ENCODE measurements at regions not wholly inside any gene's neighbourhood (a gene's known extent, or its start where the extent isn't known, plus 50 kb on each side); places are given as distances from the start of the nearest gene placed in this dataset.

DNA sequence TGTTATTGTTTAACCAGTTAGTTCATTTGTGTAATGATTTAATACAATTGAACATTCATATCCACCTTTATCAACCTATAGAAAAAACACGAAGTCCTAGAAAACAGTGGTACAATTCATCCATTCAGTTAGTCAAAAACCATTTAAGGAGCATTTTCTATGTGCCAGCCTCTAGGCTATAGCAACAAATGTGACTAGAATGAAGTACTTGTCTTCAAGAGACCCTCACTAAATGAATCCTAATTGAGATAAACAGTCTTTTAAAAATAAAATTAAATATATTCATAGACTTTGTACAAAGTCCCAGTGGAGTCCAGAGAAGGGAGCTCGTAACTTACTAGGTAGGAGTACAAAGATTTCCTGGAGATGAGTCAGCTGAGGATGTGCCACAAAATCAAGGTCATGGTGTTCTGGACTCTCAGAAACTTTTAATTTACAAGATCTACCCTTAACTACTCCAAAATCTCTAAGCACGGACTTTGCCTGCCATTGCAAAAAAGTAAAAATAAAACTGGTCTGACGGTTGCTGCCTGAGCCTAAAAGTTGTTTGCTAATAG, 430.7 kb upstream of the DCN start:
- Mint-ChIP-seq H3K4me1 (ENCODE audit: low read depth, unreplicated experiment) (peaks cover 23% of the 10 kb centered on the region), H3K4me3 (ENCODE audit: unreplicated experiment) (no peak overlapping the region), H3K27me3 (ENCODE audit: insufficient read depth, unreplicated experiment) (peaks cover 3% of the 10 kb centered on the region), H3K27ac (ENCODE audit: unreplicated experiment) (no peak overlapping the region), H3K9me3 (ENCODE audit: unreplicated experiment) (no peaks in the 10 kb centered on the region), H3K36me3 (ENCODE audit: insufficient read depth, unreplicated experiment) (no peaks in the 10 kb centered on the region)
- Histone ChIP-seq H3K36me3 (ENCODE audit: control insufficient read depth, insufficient read depth, low read length) (no peaks in the 10 kb centered on the region), H3K4me3 (ENCODE audit: low read depth, low read length) (no peak overlapping the region), H3K4me1 (peaks cover 18% of the 10 kb centered on the region), H3K27me3 (replicated peaks; ENCODE audit: control insufficient read depth, insufficient read depth, low read length) (no peaks in the 10 kb centered on the region), H3K9me3 (no peaks in the 10 kb centered on the region)
- DNase-seq: no peak
- no TSS peak for BruUV-seq (replicated peaks)
- ChIA-PET POLR2A (no interaction called here), CTCF (no interaction called here)
- intact Hi-C loops (cut with micrococcal nuclease; ENCODE audit: unreplicated experiment): no loop called here
- TF ChIP-seq, protein P1, sequence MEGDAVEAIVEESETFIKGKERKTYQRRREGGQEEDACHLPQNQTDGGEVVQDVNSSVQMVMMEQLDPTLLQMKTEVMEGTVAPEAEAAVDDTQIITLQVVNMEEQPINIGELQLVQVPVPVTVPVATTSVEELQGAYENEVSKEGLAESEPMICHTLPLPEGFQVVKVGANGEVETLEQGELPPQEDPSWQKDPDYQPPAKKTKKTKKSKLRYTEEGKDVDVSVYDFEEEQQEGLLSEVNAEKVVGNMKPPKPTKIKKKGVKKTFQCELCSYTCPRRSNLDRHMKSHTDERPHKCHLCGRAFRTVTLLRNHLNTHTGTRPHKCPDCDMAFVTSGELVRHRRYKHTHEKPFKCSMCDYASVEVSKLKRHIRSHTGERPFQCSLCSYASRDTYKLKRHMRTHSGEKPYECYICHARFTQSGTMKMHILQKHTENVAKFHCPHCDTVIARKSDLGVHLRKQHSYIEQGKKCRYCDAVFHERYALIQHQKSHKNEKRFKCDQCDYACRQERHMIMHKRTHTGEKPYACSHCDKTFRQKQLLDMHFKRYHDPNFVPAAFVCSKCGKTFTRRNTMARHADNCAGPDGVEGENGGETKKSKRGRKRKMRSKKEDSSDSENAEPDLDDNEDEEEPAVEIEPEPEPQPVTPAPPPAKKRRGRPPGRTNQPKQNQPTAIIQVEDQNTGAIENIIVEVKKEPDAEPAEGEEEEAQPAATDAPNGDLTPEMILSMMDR (IDR thresholded peaks at IDR 0.05; ENCODE audit: insufficient read depth in 1 of 2, low read depth in 1 of 2, low read length in 1 of 2, severe bottlenecking in 1 of 2, unreplicated experiment in 1 of 2): no peak

DNA sequence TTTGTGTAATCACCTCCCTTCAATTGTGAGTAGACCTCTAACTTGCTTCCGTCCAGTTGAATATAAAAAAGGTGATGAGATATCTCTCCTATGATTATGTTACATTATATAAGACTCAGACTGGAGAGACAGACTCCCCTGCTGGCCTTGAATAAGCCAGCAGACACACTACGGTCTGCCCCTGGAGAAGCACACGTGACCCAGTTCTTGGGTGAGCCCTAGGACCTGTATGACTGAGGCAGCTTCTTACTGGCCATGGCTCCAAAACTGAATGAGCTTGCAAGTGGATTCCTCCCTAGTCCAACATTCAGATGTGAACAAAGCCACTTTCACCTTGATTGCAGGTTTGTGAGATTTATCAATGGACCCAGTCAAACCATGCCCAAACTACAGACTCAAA, 427.9 kb upstream of the DCN start:
- H3K27me3 Mint-ChIP-seq (ENCODE audit: insufficient read depth, unreplicated experiment): peaks cover 3% of the 10 kb centered on the region
- Histone ChIP-seq H3K4me1 (peaks cover 13% of the 10 kb centered on the region), H3K4me3 (ENCODE audit: low read depth, low read length) (no peak overlapping the region), H3K27me3 (replicated peaks; ENCODE audit: control insufficient read depth, insufficient read depth, low read length) (no peaks in the 10 kb centered on the region), H3K36me3 (ENCODE audit: control insufficient read depth, insufficient read depth, low read length) (no peaks in the 10 kb centered on the region), H3K9me3 (no peaks in the 10 kb centered on the region)
- POLR2A ChIA-PET: no interaction called here
- H3K27ac Mint-ChIP-seq (ENCODE audit: unreplicated experiment): no peak overlapping the region
- H3K4me3 Mint-ChIP-seq (ENCODE audit: unreplicated experiment): no peak overlapping the region
- intact Hi-C loops (cut with micrococcal nuclease; ENCODE audit: unreplicated experiment): no loop called here
- CTCF ChIA-PET: no interaction called here
- no peaks in the 10 kb centered on the region for H3K36me3 Mint-ChIP-seq (ENCODE audit: insufficient read depth, unreplicated experiment)
- H3K4me1 Mint-ChIP-seq (ENCODE audit: low read depth, unreplicated experiment): peaks cover 24% of the 10 kb centered on the region
- no TSS peak for BruUV-seq (replicated peaks)
- TF ChIP-seq, protein P1 (IDR thresholded peaks at IDR 0.05; ENCODE audit: insufficient read depth in 1 of 2, low read depth in 1 of 2, low read length in 1 of 2, severe bottlenecking in 1 of 2, unreplicated experiment in 1 of 2): no peak
- H3K9me3 Mint-ChIP-seq (ENCODE audit: unreplicated experiment): no peaks in the 10 kb centered on the region
- DNase-seq: no peak

DNA sequence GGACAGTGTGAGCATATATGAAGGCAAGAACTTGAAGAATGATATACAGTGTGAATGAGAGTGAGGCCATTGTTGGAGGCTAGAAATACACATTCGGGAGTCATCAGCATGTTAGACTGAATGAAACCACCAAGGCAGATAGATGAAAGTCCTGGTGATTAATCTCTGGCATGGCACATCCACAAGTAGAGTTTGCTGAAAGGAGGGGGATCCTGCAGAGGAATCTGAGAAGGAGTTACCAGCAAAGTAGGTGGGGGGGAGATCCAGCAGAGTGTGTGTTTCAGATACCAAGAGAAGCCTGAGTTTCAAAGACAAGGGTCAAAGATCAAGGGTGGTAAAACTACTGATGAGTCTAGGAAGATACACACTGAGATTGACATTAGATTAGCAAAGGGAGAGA, 426.7 kb upstream of the DCN start:
- Mint-ChIP-seq H3K27me3 (ENCODE audit: insufficient read depth, unreplicated experiment) (peaks cover 3% of the 10 kb centered on the region), H3K27ac (ENCODE audit: unreplicated experiment) (no peak overlapping the region), H3K36me3 (ENCODE audit: insufficient read depth, unreplicated experiment) (no peaks in the 10 kb centered on the region), H3K4me3 (ENCODE audit: unreplicated experiment) (no peak overlapping the region), H3K9me3 (ENCODE audit: unreplicated experiment) (no peaks in the 10 kb centered on the region), H3K4me1 (ENCODE audit: low read depth, unreplicated experiment) (peaks cover 24% of the 10 kb centered on the region)
- H3K36me3 ChIP-seq (ENCODE audit: control insufficient read depth, insufficient read depth, low read length): no peaks in the 10 kb centered on the region
- no peaks in the 10 kb centered on the region for H3K9me3 ChIP-seq
- ChIA-PET POLR2A (no interaction called here), CTCF (no interaction called here)
- H3K27me3 ChIP-seq (replicated peaks; ENCODE audit: control insufficient read depth, insufficient read depth, low read length): no peaks in the 10 kb centered on the region
- DNase-seq: peak in 1 of 2 experiments; percentile 13
- TF ChIP-seq, protein P1 (IDR thresholded peaks at IDR 0.05; ENCODE audit: insufficient read depth in 1 of 2, low read depth in 1 of 2, low read length in 1 of 2, severe bottlenecking in 1 of 2, unreplicated experiment in 1 of 2): no peak
- BruUV-seq (replicated peaks): no TSS peak
- H3K4me3 ChIP-seq (ENCODE audit: low read depth, low read length): no peak overlapping the region
- intact Hi-C loops (cut with micrococcal nuclease; ENCODE audit: unreplicated experiment): no loop called here
- H3K4me1 ChIP-seq: peaks cover 13% of the 10 kb centered on the region
